Kidney (tissue), 13 donors: ENCODE measurements at regions not wholly inside any gene's neighbourhood (a gene's known extent, or its start where the extent isn't known, plus 50 kb on each side); places are given as distances from the start of the nearest gene placed in this dataset.
"Not testable (repeated sequence)": the region's sequence is repeated elsewhere in the genome, so short reads cannot be mapped to it uniquely, and the experiment has no call there.

Source experiments
- DNase-seq, 5 donors: peaks; one replicate each; pipeline ENCODE4 v3.0.0-alpha.2; 2013 to 2020
- FAIRE-seq: peaks from 2 replicates; lab custom pipeline; 2012; peaks lifted over from hg19 to GRCh38; lab: Jason Lieb, UNC
- H3K27ac ChIP-seq, 2 donors: one replicate each; pipeline ENCODE4 v1.7.0; 2013; ENCODE audit warnings: low read depth in 2 of 2, low read length in 2 of 2, inconsistent platforms in 1 of 2
- H3K27me3 ChIP-seq: one replicate; pipeline ENCODE4 v1.7.1; 2013; ENCODE audit warnings: low read length, inconsistent platforms; ENCODE audit not compliant: control insufficient read depth, insufficient read depth
- H3K36me3 ChIP-seq, 3 donors: one replicate each; pipeline versions ENCODE4 v1.7.0 to v1.7.1; 2013; ENCODE audit warnings: low read length in 3 of 3, control low read depth in 1 of 3, inconsistent platforms in 1 of 3; ENCODE audit not compliant: insufficient read depth in 3 of 3, control insufficient read depth in 2 of 3
- H3K4me1 ChIP-seq, 3 donors: one replicate each; pipeline versions ENCODE4 v1.7.0 to v1.7.1; 2013; ENCODE audit warnings: low read length in 3 of 3, inconsistent platforms in 1 of 3, low read depth in 1 of 3; ENCODE audit not compliant: control insufficient read depth in 2 of 3, insufficient read depth in 2 of 3
- H3K4me3 ChIP-seq, 3 donors: one replicate each; pipeline versions ENCODE4 v1.7.0 to v1.8.1; 2013; ENCODE audit warnings: low read length in 3 of 3, control low read depth in 1 of 3, inconsistent platforms in 1 of 3
- H3K9ac ChIP-seq, 3 donors: one replicate each; pipeline versions ENCODE4 v1.7.0 to v1.7.1; 2013; ENCODE audit warnings: low read length in 3 of 3, control low read depth in 1 of 3, inconsistent platforms in 1 of 3
- H3K9me3 ChIP-seq, 3 donors: one replicate each; pipeline versions ENCODE4 v1.7.0 to v1.7.1; 2013; ENCODE audit warnings: low read length in 3 of 3, control low read depth in 1 of 3, inconsistent platforms in 1 of 3; ENCODE audit not compliant: control insufficient read depth in 2 of 3, insufficient read depth in 1 of 3
- intact Hi-C: fragments of 100-400 bp; cut with DNase I; formaldehyde crosslinking; loops from one replicate; pipeline ENCODE4 v1.11.1; 2022
- TF ChIP-seq, protein P1 (sequence below): IDR thresholded peaks from 3 replicates; pipeline ENCODE4 v1.5.1; 2012; ENCODE audit warnings: mild to moderate bottlenecking, moderate library complexity, borderline replicate concordance; ENCODE audit not compliant: insufficient read depth; ENCODE audit errors: extremely low read depth
- donor health status: control.
- donor health status: control.
- donor health status: control.
- donor health status: control.
- donor health status: control.
- donor health status: DM: yes; HTN: yes; CAD: no.
- donor health status: Normal renal cell carcinoma (clear cell type).

DNA sequence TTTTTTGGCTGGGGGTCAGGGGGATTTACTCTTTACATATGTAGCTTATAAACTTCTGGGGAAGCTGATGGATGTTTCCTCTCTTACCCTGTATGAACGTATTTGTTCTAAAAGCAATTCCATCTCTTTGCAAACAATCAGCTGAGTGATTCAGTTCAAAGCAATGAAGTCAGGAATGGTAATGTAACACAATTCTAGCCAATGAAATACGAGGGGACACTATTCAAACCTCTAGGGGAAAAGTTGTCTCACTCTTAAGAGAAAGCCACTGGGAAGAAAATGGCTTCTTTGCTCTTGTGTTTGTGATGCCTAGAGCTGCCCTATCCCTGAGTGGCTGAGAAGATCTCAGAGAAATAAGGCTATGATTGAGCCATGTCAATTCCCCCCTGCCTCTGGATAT lies 134.8 kb upstream of the SEMA3C start:
- Histone ChIP-seq H3K9ac (no peak overlapping the region), H3K9me3 (no peaks in the 10 kb centered on the region), H3K27ac (no peak overlapping the region), H3K27me3 (no peaks in the 10 kb centered on the region), H3K36me3 (no peaks in the 10 kb centered on the region), H3K4me1 (no peaks in the 10 kb centered on the region), H3K4me3 (no peak overlapping the region)
- no peak for FAIRE-seq
- no peak for DNase-seq
- intact Hi-C loops = no loop called here
- TF ChIP-seq, protein P1, sequence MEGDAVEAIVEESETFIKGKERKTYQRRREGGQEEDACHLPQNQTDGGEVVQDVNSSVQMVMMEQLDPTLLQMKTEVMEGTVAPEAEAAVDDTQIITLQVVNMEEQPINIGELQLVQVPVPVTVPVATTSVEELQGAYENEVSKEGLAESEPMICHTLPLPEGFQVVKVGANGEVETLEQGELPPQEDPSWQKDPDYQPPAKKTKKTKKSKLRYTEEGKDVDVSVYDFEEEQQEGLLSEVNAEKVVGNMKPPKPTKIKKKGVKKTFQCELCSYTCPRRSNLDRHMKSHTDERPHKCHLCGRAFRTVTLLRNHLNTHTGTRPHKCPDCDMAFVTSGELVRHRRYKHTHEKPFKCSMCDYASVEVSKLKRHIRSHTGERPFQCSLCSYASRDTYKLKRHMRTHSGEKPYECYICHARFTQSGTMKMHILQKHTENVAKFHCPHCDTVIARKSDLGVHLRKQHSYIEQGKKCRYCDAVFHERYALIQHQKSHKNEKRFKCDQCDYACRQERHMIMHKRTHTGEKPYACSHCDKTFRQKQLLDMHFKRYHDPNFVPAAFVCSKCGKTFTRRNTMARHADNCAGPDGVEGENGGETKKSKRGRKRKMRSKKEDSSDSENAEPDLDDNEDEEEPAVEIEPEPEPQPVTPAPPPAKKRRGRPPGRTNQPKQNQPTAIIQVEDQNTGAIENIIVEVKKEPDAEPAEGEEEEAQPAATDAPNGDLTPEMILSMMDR = no peak

DNA sequence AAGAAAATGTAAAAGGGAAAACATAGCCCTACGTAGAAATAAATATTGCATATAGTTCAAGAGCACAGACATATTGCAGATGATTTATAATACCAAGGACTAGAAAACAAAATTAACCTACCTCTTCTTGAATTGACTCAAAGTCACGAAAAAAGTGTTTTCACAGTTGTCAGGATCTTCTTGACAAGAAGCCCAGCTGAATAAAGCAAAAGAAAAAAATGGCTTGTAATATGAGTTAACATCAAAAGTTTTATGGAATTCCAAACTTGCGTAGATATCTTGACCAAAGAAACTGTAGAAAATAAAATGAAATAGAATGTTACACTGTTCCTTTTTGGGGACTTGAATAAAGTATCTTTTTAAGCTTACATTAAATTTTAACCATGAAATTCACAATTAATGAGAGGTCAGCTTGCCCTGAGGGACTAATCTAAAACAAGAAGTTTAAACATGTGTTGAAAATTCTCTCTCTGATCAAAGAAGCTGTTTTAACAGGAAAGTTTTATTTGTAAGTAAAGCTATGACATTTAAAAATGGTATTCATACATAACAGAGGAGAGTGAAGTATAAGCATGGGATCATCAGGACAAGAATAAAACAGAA lies 133.1 kb upstream of the SEMA3C start:
- FAIRE-seq = no peak
- H3K9ac ChIP-seq = no peak overlapping the region
- TF ChIP-seq, protein P1 = no peak
- no peaks in the 10 kb centered on the region for H3K36me3 ChIP-seq
- H3K4me1 ChIP-seq = no peaks in the 10 kb centered on the region
- no peak overlapping the region for H3K27ac ChIP-seq
- H3K4me3 ChIP-seq = no peak overlapping the region
- no peaks in the 10 kb centered on the region for H3K27me3 ChIP-seq
- intact Hi-C loops = no loop called here
- no peak for DNase-seq
- H3K9me3 ChIP-seq = peaks cover 0 to 5% (median 0%) of the 10 kb centered on the region in 3 donors

DNA sequence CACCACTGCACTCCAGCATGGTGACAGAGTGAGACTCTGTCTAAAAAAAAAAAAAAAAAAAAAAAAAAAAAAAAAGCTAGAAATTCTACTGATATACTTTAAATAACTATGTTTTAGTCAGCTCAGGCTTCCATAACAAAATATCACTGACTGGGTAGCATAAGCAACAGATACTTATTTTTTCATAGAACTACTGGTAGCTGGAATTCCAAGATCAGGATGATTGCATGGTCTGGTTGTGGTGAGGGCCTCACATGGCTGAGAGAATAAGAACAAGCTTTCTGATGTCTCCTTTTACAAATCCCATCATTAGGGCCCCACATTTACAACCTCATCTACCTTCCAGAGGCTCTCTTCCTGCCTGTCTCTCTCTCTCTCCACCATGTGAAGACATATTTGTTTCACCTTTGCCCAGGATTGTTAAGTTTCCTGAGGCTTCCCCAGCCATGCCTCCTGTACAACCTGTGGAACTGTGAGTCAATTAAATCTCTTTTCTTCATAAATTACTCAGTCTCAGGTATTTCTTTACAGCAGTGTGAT lies 126.7 kb upstream of the SEMA3C start:
- intact Hi-C loops = no loop called here
- FAIRE-seq = no peak

GRCh38 chr7:81042646-81043045 lies 123.8 kb upstream of the SEMA3C start:
- intact Hi-C loops, H3K27me3 ChIP-seq, DNase-seq, H3K4me3 ChIP-seq, FAIRE-seq, H3K9me3 ChIP-seq, H3K9ac ChIP-seq, H3K27ac ChIP-seq, H3K36me3 ChIP-seq, H3K4me1 ChIP-seq: not testable (repeated sequence)

More for the DNA sequence above, 126.7 kb upstream of the SEMA3C start:
- DNase-seq = no peak
- Histone ChIP-seq H3K4me3 (no peak overlapping the region), H3K9me3 (peaks cover 0 to 5% (median 0%) of the 10 kb centered on the region in 3 donors), H3K4me1 (no peaks in the 10 kb centered on the region), H3K36me3 (no peaks in the 10 kb centered on the region), H3K9ac (no peak overlapping the region), H3K27ac (no peak overlapping the region), H3K27me3 (no peaks in the 10 kb centered on the region)
- TF ChIP-seq, protein P1 = no peak
